ENCODE measurements at regions not wholly inside any gene's neighbourhood (a gene's known extent, or its start where the extent isn't known, plus 50 kb on each side); places are given as distances from the start of the nearest gene placed in this dataset.

DNA sequence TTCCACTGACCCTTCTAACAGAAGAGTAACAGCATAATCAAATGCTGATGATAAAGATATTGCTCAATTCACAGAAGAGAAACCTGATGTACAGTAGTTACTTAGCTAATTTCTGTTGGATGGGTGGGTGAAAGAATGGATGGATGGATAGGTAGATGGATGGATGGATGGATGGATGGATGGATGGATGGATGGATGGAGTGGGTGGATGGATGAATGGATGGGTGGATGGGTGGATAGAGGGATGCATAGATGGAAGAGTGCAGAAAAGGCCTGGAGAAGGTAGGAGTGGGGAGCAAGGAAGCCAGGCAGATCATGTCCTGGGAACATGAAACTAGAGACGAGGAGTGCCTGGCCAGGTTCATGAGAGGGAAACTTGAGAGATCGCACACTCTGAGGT is 520.9 kb downstream of the BCL11B start:
- BruUV-seq (replicated peaks) = no TSS peak
- Histone ChIP-seq H3K4me3 (replicated peaks in 1 of 3; ENCODE audit: insufficient read depth in 1 of 3, low read depth in 2 of 3, low read length in 3 of 3) (no peak overlapping the region), H3K9ac (ENCODE audit: insufficient read depth, low read depth, low read length) (no peak overlapping the region), H3K9me3 (ENCODE audit: low read length) (peaks cover 76% of the 10 kb centered on the region), H3K4me2 (ENCODE audit: low read depth, low read length) (no peak overlapping the region), H4K20me1 (ENCODE audit: insufficient read depth, low read length) (no peaks in the 10 kb centered on the region), H3K79me2 (ENCODE audit: insufficient read depth, low read length) (no peaks in the 10 kb centered on the region), H3K27ac (ENCODE audit: extremely low read length, insufficient read depth, low read length) (no peak overlapping the region), H3K4me1 (ENCODE audit: insufficient read depth, low read length) (no peaks in the 10 kb centered on the region), H3K36me3 (replicated peaks in 1 of 2; ENCODE audit: control insufficient read depth in 1 of 2, insufficient read depth in 2 of 2, low read length in 2 of 2) (no peaks in the 10 kb centered on the region), H3K27me3 (ENCODE audit: control insufficient read depth in 1 of 2, insufficient read depth in 2 of 2, low read length in 2 of 2) (no peaks in the 10 kb centered on the region), H2AFZ (ENCODE audit: low read length) (no peak overlapping the region)
- FAIRE-seq (no peak), DNase-seq (ENCODE audit: low spot score) (no peak), ATAC-seq (no peak)
- no peak for TF ChIP-seq ZNF367 (CRISPR knock-in tag; IDR thresholded peaks at IDR 0.05; ENCODE audit: borderline replicate concordance)
- TF ChIP-seq ZNF83 (CRISPR knock-in tag; IDR thresholded peaks at IDR 0.05; ENCODE audit: borderline replicate concordance) = no peak
- no peak for TF ChIP-seq KLF15 (CRISPR knock-in tag; IDR thresholded peaks at IDR 0.05; ENCODE audit: borderline replicate concordance)
- TF ChIP-seq SSRP1 (CRISPR knock-in tag; IDR thresholded peaks at IDR 0.05) = no peak
- TF ChIP-seq STAT5B (CRISPR knock-in tag; IDR thresholded peaks at IDR 0.05) = no peak
- no peak for TF ChIP-seq ZNF383 (CRISPR knock-in tag; IDR thresholded peaks at IDR 0.05; ENCODE audit: borderline replicate concordance)
- TF ChIP-seq ZNF670 (CRISPR knock-in tag; IDR thresholded peaks at IDR 0.05; ENCODE audit: borderline replicate concordance) = no peak
- TF ChIP-seq FOXP1 (IDR thresholded peaks at IDR 0.05) = no peak
- no peak for TF ChIP-seq FOXP1 (CRISPR knock-in tag; IDR thresholded peaks at IDR 0.05)
- TF ChIP-seq SKIL (CRISPR knock-in tag; IDR thresholded peaks at IDR 0.05; ENCODE audit: borderline replicate concordance) = no peak
- no peak for TF ChIP-seq ZNF543 (CRISPR knock-in tag; IDR thresholded peaks at IDR 0.05)
- TF ChIP-seq, protein P1, sequence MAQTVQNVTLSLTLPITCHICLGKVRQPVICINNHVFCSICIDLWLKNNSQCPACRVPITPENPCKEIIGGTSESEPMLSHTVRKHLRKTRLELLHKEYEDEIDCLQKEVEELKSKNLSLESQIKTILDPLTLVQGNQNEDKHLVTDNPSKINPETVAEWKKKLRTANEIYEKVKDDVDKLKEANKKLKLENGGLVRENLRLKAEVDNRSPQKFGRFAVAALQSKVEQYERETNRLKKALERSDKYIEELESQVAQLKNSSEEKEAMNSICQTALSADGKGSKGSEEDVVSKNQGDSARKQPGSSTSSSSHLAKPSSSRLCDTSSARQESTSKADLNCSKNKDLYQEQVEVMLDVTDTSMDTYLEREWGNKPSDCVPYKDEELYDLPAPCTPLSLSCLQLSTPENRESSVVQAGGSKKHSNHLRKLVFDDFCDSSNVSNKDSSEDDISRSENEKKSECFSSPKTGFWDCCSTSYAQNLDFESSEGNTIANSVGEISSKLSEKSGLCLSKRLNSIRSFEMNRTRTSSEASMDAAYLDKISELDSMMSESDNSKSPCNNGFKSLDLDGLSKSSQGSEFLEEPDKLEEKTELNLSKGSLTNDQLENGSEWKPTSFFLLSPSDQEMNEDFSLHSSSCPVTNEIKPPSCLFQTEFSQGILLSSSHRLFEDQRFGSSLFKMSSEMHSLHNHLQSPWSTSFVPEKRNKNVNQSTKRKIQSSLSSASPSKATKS (CRISPR knock-in tag; IDR thresholded peaks at IDR 0.05) = no peak
- no peak for TF ChIP-seq POLR2AphosphoS2 (IDR thresholded peaks at IDR 0.05; ENCODE audit: low read depth, low read length)
- TF ChIP-seq NFYB (CRISPR knock-in tag; IDR thresholded peaks at IDR 0.05) = no peak
- no peak for TF ChIP-seq ZNF17 (CRISPR knock-in tag; IDR thresholded peaks at IDR 0.05)
- TF ChIP-seq PLRG1 (conservative IDR thresholded peaks at IDR 0.05) = no peak
- no peak for TF ChIP-seq ZNF879 (CRISPR knock-in tag; IDR thresholded peaks at IDR 0.05)
- TF ChIP-seq ZNF10 (CRISPR knock-in tag; IDR thresholded peaks at IDR 0.05; ENCODE audit: borderline replicate concordance, low read depth) = no peak
- no peak for TF ChIP-seq RBM22 (optimal IDR thresholded peaks at IDR 0.05; ENCODE audit: low read length)
- TF ChIP-seq GATAD2A (CRISPR knock-in tag; IDR thresholded peaks at IDR 0.05) = no peak
- no peak for TF ChIP-seq ZNF704 (CRISPR knock-in tag; IDR thresholded peaks at IDR 0.05; ENCODE audit: borderline replicate concordance)
- WGBS (ENCODE audit: low lambda C conversion rate) = 59% methylated on average over 2 of the region's 2 CpGs
- intact Hi-C loops (cut with micrococcal nuclease; ENCODE audit: unreplicated experiment) (no loop called here), in situ Hi-C loops (cut with HindIII; ENCODE audit: extremely low pct_ligation_motif_present, low pct_unique_long_range_greater_than_20kb) (no loop called here)
- CTCF ChIA-PET (ENCODE audit: low intra/inter-chr PET ratio, low total read pairs) = no interaction called here
- POLR2A ChIA-PET = no interaction called here

All from HepG2 (cell line).